Sigmoid colon (tissue), 4 donors: ENCODE measurements at regions not wholly inside any gene's neighbourhood (a gene's known extent, or its start where the extent isn't known, plus 50 kb on each side); places are given as distances from the start of the nearest gene placed in this dataset.
A peak's percentile ranks its signal among the peaks of the same experiment; 100 is the strongest.

ENCODE experiments used
- POLR2A ChIP-seq, 2 donors: fragments of 450-650 bp; IDR thresholded peaks; one replicate each; pipeline ENCODE4 v1.6.1; 2016; ENCODE audit warnings: antibody characterized with exemption in 2 of 2, mild to moderate bottlenecking in 2 of 2, moderate library complexity in 2 of 2
- POLR2AphosphoS5 ChIP-seq, 4 donors: sonication (generic); formaldehyde crosslinking; IDR thresholded peaks; one replicate each; pipeline ENCODE4 v1.6.1; 2017; ENCODE audit warnings: antibody characterized with exemption in 4 of 4
- TF ChIP-seq, protein P1 (sequence below), 4 experiments: fragments of 450-650 bp in 3 of 4; fragments of 200-600 bp in 1 of 4; IDR thresholded peaks; one replicate each; pipeline ENCODE4 v1.5.1; 2016 to 2019; ENCODE audit warnings: antibody characterized with exemption in 4 of 4, mild to moderate bottlenecking in 3 of 4, moderate library complexity in 2 of 4

DNA sequence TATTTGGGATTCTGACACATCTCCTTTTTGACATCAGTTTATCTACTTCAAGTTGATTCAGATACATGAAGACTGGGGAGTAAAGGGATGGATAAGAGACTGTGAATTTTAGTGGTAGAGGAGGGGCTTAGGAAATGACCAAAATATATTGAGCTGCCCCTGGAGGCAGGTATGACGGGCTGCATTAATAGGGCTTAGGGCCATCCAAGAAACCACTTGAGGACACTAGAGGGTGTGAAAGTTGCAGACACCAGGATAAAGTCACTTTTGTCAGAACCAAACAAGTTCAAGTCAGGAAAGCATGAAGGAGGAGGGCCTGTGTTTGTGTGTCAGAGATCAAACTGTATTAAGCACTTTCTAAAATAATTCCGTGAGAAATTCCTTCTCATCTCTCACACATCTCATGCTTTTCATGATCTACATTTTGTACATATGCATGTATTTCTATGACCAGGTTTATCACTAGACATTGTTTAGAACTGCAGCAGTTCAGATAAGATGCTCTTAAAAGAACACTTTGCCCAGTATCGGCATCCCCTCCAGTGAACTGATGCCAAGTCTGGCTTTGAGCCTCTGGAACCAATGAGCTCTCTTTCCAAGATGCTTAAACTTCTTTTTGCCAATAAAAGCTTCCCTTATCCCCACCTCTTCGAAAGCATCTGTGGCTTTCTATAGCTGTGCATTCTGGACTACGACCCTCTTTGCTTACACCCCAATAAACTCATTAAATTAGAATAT is 136.9 kb downstream of the SLC38A1 start:
- TF ChIP-seq, protein P1, sequence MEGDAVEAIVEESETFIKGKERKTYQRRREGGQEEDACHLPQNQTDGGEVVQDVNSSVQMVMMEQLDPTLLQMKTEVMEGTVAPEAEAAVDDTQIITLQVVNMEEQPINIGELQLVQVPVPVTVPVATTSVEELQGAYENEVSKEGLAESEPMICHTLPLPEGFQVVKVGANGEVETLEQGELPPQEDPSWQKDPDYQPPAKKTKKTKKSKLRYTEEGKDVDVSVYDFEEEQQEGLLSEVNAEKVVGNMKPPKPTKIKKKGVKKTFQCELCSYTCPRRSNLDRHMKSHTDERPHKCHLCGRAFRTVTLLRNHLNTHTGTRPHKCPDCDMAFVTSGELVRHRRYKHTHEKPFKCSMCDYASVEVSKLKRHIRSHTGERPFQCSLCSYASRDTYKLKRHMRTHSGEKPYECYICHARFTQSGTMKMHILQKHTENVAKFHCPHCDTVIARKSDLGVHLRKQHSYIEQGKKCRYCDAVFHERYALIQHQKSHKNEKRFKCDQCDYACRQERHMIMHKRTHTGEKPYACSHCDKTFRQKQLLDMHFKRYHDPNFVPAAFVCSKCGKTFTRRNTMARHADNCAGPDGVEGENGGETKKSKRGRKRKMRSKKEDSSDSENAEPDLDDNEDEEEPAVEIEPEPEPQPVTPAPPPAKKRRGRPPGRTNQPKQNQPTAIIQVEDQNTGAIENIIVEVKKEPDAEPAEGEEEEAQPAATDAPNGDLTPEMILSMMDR (IDR thresholded peaks at IDR 0.05): peak in 3 of 4 experiments; percentile 12 to 33 (median 25)
- TF ChIP-seq POLR2AphosphoS5 (IDR thresholded peaks at IDR 0.05) (no peak), POLR2A (IDR thresholded peaks at IDR 0.05) (no peak)
